ENCODE measurements at regions not wholly inside any gene's neighbourhood (a gene's known extent, or its start where the extent isn't known, plus 50 kb on each side); places are given as distances from the start of the nearest gene placed in this dataset.

DNA sequence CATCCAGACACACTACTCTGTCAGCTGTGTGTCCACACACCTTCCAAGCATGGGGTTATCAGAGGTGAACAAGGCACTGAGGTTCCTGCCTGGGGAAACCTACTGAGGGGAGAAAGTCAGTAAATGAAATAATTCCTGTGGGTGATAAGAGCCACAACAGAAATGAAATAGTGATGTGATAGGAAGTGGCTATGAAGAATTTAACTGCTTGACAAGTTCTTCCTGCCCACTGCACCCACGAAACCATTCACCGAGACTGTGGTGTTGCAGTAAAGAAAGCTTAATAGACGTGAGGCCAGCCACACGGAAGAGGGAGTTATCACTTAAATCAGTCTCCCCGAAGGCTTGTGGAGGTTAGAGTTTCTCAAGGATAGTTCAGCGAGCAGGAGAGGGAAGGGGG is 353.1 kb downstream of the UQCRFS1 start:
- no peaks in the 10 kb centered on the region for H3K27me3 ChIP-seq
- H3K9me3 ChIP-seq = no peaks in the 10 kb centered on the region
- TF ChIP-seq, protein P1, sequence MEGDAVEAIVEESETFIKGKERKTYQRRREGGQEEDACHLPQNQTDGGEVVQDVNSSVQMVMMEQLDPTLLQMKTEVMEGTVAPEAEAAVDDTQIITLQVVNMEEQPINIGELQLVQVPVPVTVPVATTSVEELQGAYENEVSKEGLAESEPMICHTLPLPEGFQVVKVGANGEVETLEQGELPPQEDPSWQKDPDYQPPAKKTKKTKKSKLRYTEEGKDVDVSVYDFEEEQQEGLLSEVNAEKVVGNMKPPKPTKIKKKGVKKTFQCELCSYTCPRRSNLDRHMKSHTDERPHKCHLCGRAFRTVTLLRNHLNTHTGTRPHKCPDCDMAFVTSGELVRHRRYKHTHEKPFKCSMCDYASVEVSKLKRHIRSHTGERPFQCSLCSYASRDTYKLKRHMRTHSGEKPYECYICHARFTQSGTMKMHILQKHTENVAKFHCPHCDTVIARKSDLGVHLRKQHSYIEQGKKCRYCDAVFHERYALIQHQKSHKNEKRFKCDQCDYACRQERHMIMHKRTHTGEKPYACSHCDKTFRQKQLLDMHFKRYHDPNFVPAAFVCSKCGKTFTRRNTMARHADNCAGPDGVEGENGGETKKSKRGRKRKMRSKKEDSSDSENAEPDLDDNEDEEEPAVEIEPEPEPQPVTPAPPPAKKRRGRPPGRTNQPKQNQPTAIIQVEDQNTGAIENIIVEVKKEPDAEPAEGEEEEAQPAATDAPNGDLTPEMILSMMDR (IDR thresholded peaks at IDR 0.05) = no peak
- TF ChIP-seq POLR2A (IDR thresholded peaks at IDR 0.05) = no peak
- intact Hi-C loops (cut with DNase I) = no loop called here
- H3K36me3 ChIP-seq = no peaks in the 10 kb centered on the region
- H3K27ac ChIP-seq = no peak overlapping the region
- H3K4me3 ChIP-seq = no peak overlapping the region
- WGBS (ENCODE audit: insufficient coverage, low coverage, low lambda C conversion rate, missing lambda C conversion rate) = 25% methylated on average over 6 of the region's 6 CpGs
- no peaks in the 10 kb centered on the region for H3K4me1 ChIP-seq
- ATAC-seq (no peak), DNase-seq (no peak)

DNA sequence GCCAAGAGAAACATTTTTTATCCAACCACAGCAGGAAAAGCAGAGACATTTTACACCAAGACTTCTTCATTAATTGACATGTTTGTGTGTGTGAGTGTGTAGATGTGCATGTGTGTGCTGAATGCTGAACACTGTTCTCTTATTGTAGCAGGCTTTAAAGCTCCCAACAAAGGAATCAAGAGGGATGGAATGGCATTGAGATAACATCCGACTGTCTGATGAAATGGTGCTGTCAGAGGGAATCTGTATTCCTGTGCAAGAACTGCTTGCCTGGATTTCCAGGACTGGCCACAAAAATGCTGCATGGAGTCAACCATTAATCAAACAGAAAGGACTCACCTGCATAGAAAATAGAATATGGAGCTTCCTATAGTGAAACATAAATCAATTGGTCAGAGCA is 354.0 kb downstream of the UQCRFS1 start:
- Histone ChIP-seq H3K4me1 (no peaks in the 10 kb centered on the region), H3K27me3 (no peaks in the 10 kb centered on the region), H3K9me3 (no peaks in the 10 kb centered on the region), H3K36me3 (no peaks in the 10 kb centered on the region), H3K4me3 (no peak overlapping the region), H3K27ac (no peak overlapping the region)
- intact Hi-C loops (cut with DNase I) = no loop called here
- DNase-seq = no peak
- no peak for ATAC-seq
- 25% methylated on average over 1 of the region's 1 CpG for WGBS (ENCODE audit: insufficient coverage, low coverage, low lambda C conversion rate, missing lambda C conversion rate)
- TF ChIP-seq, protein P1 (IDR thresholded peaks at IDR 0.05) = no peak
- TF ChIP-seq POLR2A (IDR thresholded peaks at IDR 0.05) = no peak

DNA sequence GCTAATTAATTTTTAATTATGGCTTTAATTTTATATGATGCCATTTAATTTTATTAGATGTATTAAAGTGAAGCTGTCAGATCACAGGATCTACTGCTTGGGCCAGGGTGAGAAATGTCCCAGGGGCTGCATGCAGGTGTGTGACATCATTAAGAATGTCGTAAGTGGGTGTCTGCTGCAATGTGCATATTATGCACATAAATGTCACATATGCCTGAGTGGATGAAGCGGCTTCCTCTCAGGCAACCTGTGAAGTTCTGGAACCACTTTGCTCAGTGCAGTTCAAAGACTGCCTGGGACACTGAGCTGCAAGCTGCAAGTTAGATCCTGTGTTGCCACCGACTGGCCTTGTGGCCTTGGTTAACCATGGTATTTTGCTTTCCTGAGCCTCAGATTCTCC is 355.0 kb downstream of the UQCRFS1 start:
- H3K4me3 ChIP-seq = no peak overlapping the region
- 53% methylated on average over 3 of the region's 3 CpGs for WGBS (ENCODE audit: insufficient coverage, low coverage, low lambda C conversion rate, missing lambda C conversion rate)

DNA sequence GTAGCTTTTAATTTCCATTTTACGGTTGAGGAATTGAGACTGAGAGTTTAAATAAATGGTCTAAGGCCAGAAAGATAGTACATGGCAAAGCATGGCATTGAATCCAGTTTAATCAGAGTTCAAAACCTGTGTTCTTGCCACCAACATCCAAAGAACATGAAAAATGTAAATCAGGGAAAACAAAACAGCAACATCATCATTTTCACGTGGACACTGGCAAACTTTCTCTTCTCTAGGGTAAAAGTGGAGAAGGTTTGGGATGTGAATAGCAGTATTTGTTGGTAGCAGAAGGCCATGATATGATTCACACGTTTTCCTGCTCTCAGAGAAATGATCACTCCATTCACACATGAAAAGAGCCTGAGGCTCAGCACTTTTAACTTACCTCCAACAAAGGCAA is 357.7 kb downstream of the UQCRFS1 start:
- no peak for TF ChIP-seq POLR2A (IDR thresholded peaks at IDR 0.05)
- TF ChIP-seq, protein P1 (IDR thresholded peaks at IDR 0.05) = no peak
- no peak for ATAC-seq
- DNase-seq = no peak
- Histone ChIP-seq H3K27me3 (no peaks in the 10 kb centered on the region), H3K4me3 (no peak overlapping the region), H3K4me1 (no peaks in the 10 kb centered on the region), H3K27ac (no peak overlapping the region), H3K9me3 (no peaks in the 10 kb centered on the region), H3K36me3 (no peaks in the 10 kb centered on the region)
- 28% methylated on average over 3 of the region's 3 CpGs for WGBS (ENCODE audit: insufficient coverage, low coverage, low lambda C conversion rate, missing lambda C conversion rate)
- intact Hi-C loops (cut with DNase I) = no loop called here

More for the DNA sequence above, 355.0 kb downstream of the UQCRFS1 start:
- DNase-seq (no peak), ATAC-seq (no peak)
- Histone ChIP-seq H3K36me3 (no peaks in the 10 kb centered on the region), H3K4me1 (no peaks in the 10 kb centered on the region), H3K9me3 (no peaks in the 10 kb centered on the region), H3K27ac (no peak overlapping the region), H3K27me3 (no peaks in the 10 kb centered on the region)
- TF ChIP-seq, protein P1 (IDR thresholded peaks at IDR 0.05) = no peak
- TF ChIP-seq POLR2A (IDR thresholded peaks at IDR 0.05) = no peak
- intact Hi-C loops (cut with DNase I) = no loop called here

DNA sequence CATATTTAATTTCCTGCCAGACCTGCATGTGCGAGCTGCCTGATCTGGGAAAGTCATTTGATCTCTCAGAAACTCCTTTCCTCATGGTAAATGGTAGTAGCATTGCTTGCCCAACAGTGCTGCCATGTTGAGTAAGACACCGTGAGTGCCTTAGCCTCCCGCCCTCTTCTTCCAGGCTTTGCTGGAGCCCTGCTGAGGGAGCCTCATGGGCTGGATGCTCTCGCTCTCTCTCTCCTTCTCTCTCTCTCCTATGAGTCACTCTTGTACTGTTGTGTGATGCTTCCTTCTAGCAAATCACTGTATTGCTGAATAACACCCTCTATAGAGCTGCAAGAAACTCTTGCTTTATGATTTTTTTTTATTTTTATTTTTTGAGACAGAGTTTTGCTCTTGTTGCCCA is 365.5 kb downstream of the UQCRFS1 start:
- Histone ChIP-seq H3K27ac (no peak overlapping the region), H3K4me3 (no peak overlapping the region), H3K4me1 (no peaks in the 10 kb centered on the region), H3K27me3 (no peaks in the 10 kb centered on the region), H3K9me3 (no peaks in the 10 kb centered on the region), H3K36me3 (no peaks in the 10 kb centered on the region)
- no peak for TF ChIP-seq POLR2A (IDR thresholded peaks at IDR 0.05)
- TF ChIP-seq, protein P1 (IDR thresholded peaks at IDR 0.05) = no peak
- intact Hi-C loops (cut with DNase I) = no loop called here
- WGBS (ENCODE audit: insufficient coverage, low coverage, low lambda C conversion rate, missing lambda C conversion rate) = 35% methylated on average over 4 of the region's 4 CpGs
- ATAC-seq (no peak), DNase-seq (no peak)
